Breast epithelium (tissue), 4 donors: ENCODE measurements at regions not wholly inside any gene's neighbourhood (a gene's known extent, or its start where the extent isn't known, plus 50 kb on each side); places are given as distances from the start of the nearest gene placed in this dataset.

ENCODE experiments used
- DNase-seq, 2 donors: peaks; one replicate each; pipeline ENCODE4 v3.0.0-alpha.2; 2019; ENCODE audit warnings: low spot score in 2 of 2
- H3K27ac ChIP-seq, 2 donors: fragments of 200-600 bp; sonication (generic) in 1 of 2; one replicate each; pipeline ENCODE4 v1.5.1; 2016 to 2019; ENCODE audit warnings: mild to moderate bottlenecking in 1 of 2
- H3K27me3 ChIP-seq, 2 donors: fragments of 200-600 bp; sonication (generic) in 1 of 2; one replicate each; pipeline versions ENCODE4 v1.5.1 to v1.6.0; 2017 to 2019; ENCODE audit warnings: control low read depth in 1 of 2, mild to moderate bottlenecking in 1 of 2
- H3K36me3 ChIP-seq: fragments of 200-600 bp; one replicate; pipeline ENCODE4 v1.5.1; 2019
- H3K4me1 ChIP-seq, 2 donors: fragments of 200-600 bp; sonication (generic); one replicate each; pipeline ENCODE4 v1.5.1; 2016 to 2019; ENCODE audit warnings: control low read depth in 1 of 2
- H3K4me3 ChIP-seq, 3 donors: fragments of 200-600 bp; sonication (generic); 1 replicate in 2 of 3; 2 replicates in 1 of 3; pipeline ENCODE4 v1.5.1; 2016 to 2019; ENCODE audit warnings: mild to moderate bottlenecking in 3 of 3, moderate library complexity in 2 of 3
- H3K9me3 ChIP-seq, 2 donors: fragments of 200-600 bp; sonication (generic) in 1 of 2; one replicate each; pipeline ENCODE4 v1.5.1; 2016 to 2019; ENCODE audit warnings: control low read depth in 1 of 2
- CTCF ChIP-seq, 3 donors: fragments of 450-650 bp; IDR thresholded peaks; one replicate each; pipeline ENCODE4 v1.5.1; 2016 to 2017; ENCODE audit warnings: antibody characterized with exemption in 3 of 3, mild to moderate bottlenecking in 3 of 3, moderate library complexity in 3 of 3
- POLR2A ChIP-seq: fragments of 450-650 bp; IDR thresholded peaks from one replicate; pipeline ENCODE4 v1.6.1; 2016; ENCODE audit warnings: antibody characterized with exemption, mild to moderate bottlenecking, moderate library complexity
- POLR2AphosphoS5 ChIP-seq, 3 donors: sonication (generic); formaldehyde crosslinking; IDR thresholded peaks; one replicate each; pipeline ENCODE4 v1.6.1; 2017; ENCODE audit warnings: antibody characterized with exemption in 3 of 3
- intact Hi-C: fragments of 100-400 bp; cut with DNase I; formaldehyde crosslinking; loops from one replicate; pipeline ENCODE4 v1.15.1; 2023; ENCODE audit warnings: low total_unique reads

DNA sequence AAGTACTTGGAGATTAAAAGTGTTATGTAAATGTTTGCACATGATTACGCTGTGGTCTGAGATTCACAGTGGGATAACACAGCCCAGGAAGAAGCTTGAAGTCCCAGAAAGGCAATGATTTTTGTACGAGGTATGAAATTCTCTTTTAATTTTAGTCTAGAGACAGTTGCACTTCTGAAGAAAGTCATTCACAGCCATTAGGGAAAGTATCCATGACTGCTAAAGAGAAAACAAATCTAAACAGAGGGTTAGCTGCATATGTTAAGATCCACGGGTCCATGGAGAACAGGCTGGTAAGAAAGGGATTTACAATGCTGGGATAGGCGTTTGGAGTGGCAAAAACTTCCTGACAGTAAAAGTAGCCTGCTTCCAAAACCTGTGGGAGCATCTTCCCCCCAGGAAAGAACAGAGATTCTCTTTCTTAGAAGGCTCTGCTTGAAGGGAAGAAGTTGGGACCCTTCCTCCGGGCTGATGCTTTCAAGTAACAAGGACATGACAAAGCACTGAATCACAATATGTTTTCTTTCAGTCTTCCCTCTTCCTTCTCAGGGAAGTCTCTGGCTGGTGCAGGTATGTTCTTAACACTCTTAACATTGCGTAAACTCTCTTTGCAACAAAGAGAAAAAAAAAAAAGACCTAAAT is 220.8 kb upstream of the CELF2 start:
- intact Hi-C loops = no loop called here
- peak overlapping the region in 1 of 3 donors; percentile 38 for H3K4me3 ChIP-seq
- H3K36me3 ChIP-seq = no peaks in the 10 kb centered on the region

DNA sequence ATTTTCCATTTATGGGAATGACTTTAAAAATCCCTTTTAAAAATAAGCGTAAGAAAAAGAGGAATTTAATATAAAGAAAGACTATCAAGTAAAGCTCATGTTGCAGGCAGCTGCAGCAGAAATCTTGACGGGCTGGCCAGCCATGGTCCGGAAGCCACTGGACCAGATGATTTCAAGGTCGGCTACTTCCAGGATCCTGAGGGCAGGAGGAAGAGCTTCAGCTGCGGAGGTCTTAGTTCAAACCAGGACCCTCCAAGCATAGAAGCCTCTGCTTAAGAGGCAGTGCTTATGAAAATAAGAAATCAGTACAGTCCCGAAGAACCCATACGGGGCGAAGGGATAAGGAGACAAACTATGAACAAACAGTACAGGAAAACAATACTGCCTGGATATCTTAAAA is 220.2 kb upstream of the CELF2 start:
- no peak for DNase-seq
- intact Hi-C loops = no loop called here
- TF ChIP-seq POLR2AphosphoS5 (IDR thresholded peaks at IDR 0.05) (no peak), POLR2A (no peak), CTCF (IDR thresholded peaks at IDR 0.05) (no peak)
- H3K4me3 ChIP-seq = peak overlapping the region in 2 of 3 donors; percentile 35 to 61
- peaks cover 0 to 10% of the 10 kb centered on the region in 2 donors for H3K9me3 ChIP-seq
- H3K4me1 ChIP-seq = peaks cover 5% of the 10 kb centered on the region in 2 donors
- H3K36me3 ChIP-seq = no peaks in the 10 kb centered on the region
- peak overlapping the region; percentile 86 to 95 for H3K27ac ChIP-seq
- no peaks in the 10 kb centered on the region for H3K27me3 ChIP-seq

More for the DNA sequence above, 220.8 kb upstream of the CELF2 start:
- no peaks in the 10 kb centered on the region for H3K27me3 ChIP-seq
- no peak for DNase-seq
- H3K4me1 ChIP-seq = peaks cover 5% of the 10 kb centered on the region in 2 donors
- TF ChIP-seq POLR2AphosphoS5 (IDR thresholded peaks at IDR 0.05) (no peak), CTCF (IDR thresholded peaks at IDR 0.05) (no peak), POLR2A (no peak)
- H3K9me3 ChIP-seq = peaks cover 0 to 6% of the 10 kb centered on the region in 2 donors
- H3K27ac ChIP-seq = peak overlapping the region; percentile 86 to 87

GRCh38 chr10:10798102-10798863 is 219.4 kb upstream of the CELF2 start:
- peaks cover 0 to 10% of the 10 kb centered on the region in 2 donors for H3K9me3 ChIP-seq
- TF ChIP-seq CTCF (IDR thresholded peaks at IDR 0.05) (no peak), POLR2AphosphoS5 (IDR thresholded peaks at IDR 0.05) (no peak), POLR2A (no peak)
- no peaks in the 10 kb centered on the region for H3K27me3 ChIP-seq
- H3K4me3 ChIP-seq = peak overlapping the region; percentile 35 to 61 (median 37)
- intact Hi-C loops = loop anchor here (1.0 kb wide), 1 partner anchor 21 kb away; no protein-coding TSS in a partner anchor
- no peak for DNase-seq
- peak overlapping the region; percentile 86 to 95 for H3K27ac ChIP-seq
- no peaks in the 10 kb centered on the region for H3K36me3 ChIP-seq
- peaks cover 5% of the 10 kb centered on the region in 2 donors for H3K4me1 ChIP-seq

DNA sequence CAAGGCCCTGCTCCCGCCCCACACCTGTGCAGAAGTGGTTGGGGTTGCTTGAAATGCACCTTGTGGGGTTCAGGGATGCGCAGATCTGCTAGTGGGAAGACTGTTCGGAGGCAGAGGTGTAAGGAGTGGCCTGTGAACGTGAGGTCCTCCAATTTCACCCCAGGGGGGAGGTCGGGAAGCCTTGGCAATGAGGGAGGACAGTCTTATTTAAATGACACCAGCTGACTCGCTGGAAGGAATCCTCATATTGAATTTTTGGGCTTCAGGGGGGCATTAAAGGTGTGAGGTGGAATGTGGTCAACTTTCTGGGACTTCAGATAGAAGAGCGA is 218.8 kb upstream of the CELF2 start:
- Histone ChIP-seq H3K27me3 (no peaks in the 10 kb centered on the region), H3K9me3 (peaks cover 0 to 10% of the 10 kb centered on the region in 2 donors), H3K27ac (peak overlapping the region; percentile 86 to 95), H3K4me1 (peaks cover 5% of the 10 kb centered on the region in 2 donors), H3K4me3 (peak overlapping the region; percentile 35 to 61 (median 37)), H3K36me3 (no peaks in the 10 kb centered on the region)
- TF ChIP-seq POLR2AphosphoS5 (IDR thresholded peaks at IDR 0.05) = no peak
- no peak for TF ChIP-seq CTCF (IDR thresholded peaks at IDR 0.05)
- intact Hi-C loops = loop anchor here (1.0 kb wide), 1 partner anchor 20 kb away; no protein-coding TSS in a partner anchor
- DNase-seq = no peak

DNA sequence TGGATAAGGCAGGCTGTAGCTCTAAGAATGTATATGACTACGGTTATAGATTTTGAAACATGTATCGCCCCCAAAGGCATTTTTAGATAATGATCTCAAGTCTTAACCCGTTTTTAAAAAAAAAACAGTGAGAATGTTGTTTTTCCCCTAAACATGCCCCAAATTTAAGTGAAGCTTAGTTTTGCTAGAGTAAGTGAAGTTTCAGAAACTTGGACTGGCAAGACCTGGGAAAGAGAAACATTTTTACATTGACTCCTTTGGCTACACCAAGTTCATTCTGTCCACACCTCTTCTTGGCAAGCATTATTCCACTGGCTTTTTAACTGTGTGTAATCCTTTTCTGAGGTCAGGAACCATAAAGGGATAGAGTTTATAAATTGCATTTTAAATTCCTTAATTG is 216.7 kb upstream of the CELF2 start:
- H3K27me3 ChIP-seq = no peaks in the 10 kb centered on the region
- peaks cover 0 to 10% of the 10 kb centered on the region in 2 donors for H3K9me3 ChIP-seq
- H3K36me3 ChIP-seq = no peaks in the 10 kb centered on the region
- no peak for DNase-seq
- H3K4me1 ChIP-seq = peaks cover 5% of the 10 kb centered on the region in 2 donors
- H3K4me3 ChIP-seq = no peak overlapping the region
- intact Hi-C loops = no loop called here
- H3K27ac ChIP-seq = no peak overlapping the region
- no peak for TF ChIP-seq POLR2AphosphoS5 (IDR thresholded peaks at IDR 0.05)
- no peak for TF ChIP-seq POLR2A
- TF ChIP-seq CTCF (IDR thresholded peaks at IDR 0.05) = no peak
